AG08396 (cell line): ENCODE measurements at regions not wholly inside any gene's neighbourhood (a gene's known extent, or its start where the extent isn't known, plus 50 kb on each side); places are given as distances from the start of the nearest gene placed in this dataset.
"Not testable (repeated sequence)": the region's sequence is repeated elsewhere in the genome, so short reads cannot be mapped to it uniquely, and the experiment has no call there.

Experiments
- DNase-seq: peaks from one replicate; pipeline ENCODE4 v3.0.0; 2012; ENCODE audit warnings: low spot score, mixed read lengths

DNA sequence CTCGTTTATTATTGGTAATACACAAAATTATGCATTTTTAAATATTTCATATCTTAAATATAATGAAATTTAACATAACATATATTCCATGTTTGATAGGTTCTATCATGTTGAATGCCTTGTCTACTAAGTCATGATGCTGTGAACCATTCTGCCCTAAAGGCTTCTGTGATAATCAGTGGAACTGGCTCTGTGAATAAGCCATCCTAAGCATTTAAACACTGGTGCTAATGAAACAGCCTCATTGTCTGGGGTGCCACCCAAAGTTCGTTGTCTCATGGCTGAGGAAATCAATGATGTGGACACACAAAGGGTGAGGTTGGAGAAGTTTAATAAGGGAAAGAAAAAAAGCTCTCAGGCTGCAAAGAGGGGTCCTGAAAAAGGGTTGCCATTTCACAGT is 264.7 kb upstream of the ZRANB2 start:
- no peak for DNase-seq

GRCh38 chr1:71343686-71344416 is 263.0 kb upstream of the ZRANB2 start:
- DNase-seq = no peak

- DNase-seq = no peak
These were observed 258.4 kb upstream of the ZRANB2 start for GRCh38 chr1:71339238-71339637.

- no peak for DNase-seq
These were observed 250.2 kb upstream of the ZRANB2 start for GRCh38 chr1:71330991-71331390.

- DNase-seq = no peak
These were observed 243.9 kb upstream of the ZRANB2 start for GRCh38 chr1:71324671-71325267.

DNA sequence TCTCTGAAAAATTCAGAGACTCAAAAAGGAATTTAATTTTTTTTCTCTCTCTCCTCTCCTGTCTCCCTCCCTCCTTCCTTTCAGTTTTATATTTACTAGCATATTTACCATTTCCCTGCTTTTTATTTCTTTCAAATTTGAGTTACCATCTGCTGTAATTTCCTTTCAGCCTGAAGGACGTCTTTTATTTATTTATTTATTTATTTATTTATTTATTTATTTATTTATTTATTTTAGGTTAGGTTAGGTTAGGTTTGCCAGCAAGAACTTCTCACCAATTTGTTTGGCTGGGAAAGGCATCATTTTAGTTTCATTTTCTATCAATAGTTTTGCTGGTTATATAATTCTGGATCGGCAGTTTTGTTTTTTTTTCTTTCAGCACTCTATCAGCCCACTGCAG is 231.7 kb upstream of the ZRANB2 start:
- no peak for DNase-seq

GRCh38 chr1:71311376-71311775 is 230.5 kb upstream of the ZRANB2 start:
- no peak for DNase-seq

- no peak for DNase-seq
These were observed 226.6 kb upstream of the ZRANB2 start for GRCh38 chr1:71307451-71307850.

GRCh38 chr1:71304125-71304524 is 223.3 kb upstream of the ZRANB2 start:
- no peak for DNase-seq

DNA sequence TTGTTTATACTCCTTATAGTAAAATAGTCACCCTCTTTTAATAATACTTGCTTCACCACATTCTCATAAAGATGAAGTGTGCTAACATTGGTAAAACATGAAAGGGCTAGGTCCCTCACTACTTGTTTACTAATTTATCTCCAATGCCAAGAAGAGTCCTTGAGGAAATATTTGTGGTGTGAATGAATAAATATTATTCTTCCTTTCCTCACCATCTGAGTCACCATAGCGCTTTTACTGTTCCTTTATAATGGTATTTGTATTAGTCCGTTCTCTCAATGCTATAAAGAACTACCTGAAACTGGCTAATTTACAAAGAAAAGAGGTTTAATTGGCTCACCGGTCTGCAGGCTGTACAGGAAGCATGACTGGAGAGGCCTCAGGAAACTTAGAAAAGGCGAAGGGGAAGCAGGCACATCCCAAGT is 222.8 kb upstream of the ZRANB2 start:
- no peak for DNase-seq

DNA sequence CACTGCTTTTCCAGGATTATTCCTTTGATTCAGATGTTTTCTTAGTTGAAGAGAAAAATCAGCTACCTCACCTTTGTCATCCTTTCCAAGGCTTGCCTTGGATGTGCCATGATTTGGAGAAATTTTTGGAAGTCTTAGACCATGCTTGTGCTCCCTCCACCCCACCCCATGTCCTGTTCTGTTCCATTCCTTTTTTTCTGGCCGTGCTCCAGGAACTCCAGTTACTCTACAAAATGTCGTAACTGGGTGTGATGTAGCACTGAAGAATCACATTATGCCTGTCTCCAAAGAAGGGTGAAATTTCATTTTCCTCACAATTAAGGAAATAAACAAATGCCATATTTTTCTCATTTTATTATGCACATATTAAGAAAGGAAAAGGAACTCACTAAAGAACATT is 217.8 kb upstream of the ZRANB2 start:
- DNase-seq = no peak

GRCh38 chr1:71296551-71297134 is 215.8 kb upstream of the ZRANB2 start:
- no peak for DNase-seq

GRCh38 chr1:71295350-71295749 is 214.5 kb upstream of the ZRANB2 start:
- no peak for DNase-seq

DNA sequence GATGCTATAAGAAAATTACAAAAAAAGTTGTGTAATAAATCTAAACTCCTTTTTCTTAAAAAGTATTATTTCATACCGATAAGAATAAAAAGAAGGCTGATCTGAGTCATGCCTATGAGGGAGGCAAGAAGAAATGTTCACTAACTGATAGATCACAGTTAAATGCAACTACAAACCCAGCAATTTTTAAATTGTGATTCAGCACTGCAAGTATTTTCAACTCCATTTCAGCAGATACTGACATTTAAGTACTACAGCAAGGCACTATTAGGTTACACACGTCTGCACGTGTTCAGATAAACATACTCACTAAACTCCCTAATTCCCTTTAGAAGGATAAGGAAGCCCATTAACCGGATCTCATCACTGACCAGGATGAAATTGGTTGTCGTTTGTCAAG is 213.3 kb upstream of the ZRANB2 start:
- peak; percentile 23 for DNase-seq

GRCh38 chr1:71292203-71292602 is 211.4 kb upstream of the ZRANB2 start:
- no peak for DNase-seq

- not testable (repeated sequence) for DNase-seq
These were observed 209.8 kb upstream of the ZRANB2 start for GRCh38 chr1:71290506-71291237.

GRCh38 chr1:71285529-71285928 is 204.7 kb upstream of the ZRANB2 start:
- DNase-seq = no peak

DNA sequence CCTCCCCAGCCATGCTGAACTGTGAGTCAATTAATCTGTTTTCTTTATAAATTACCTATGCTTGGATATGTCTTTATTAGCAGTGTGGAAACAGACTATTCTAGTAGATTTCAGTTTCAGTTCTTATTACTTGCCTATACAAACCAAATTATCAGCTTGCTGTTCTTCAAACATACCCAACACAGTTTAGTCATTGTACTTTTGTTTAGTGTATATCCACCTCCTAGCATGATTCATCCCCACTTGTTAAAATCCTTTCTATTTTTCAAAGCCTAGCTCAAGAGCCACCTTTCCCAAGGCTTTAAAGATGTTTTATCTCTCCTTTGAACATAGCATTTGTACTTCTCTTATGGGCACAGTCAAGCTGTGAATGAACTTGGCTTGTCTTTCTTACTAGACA is 195.6 kb upstream of the ZRANB2 start:
- no peak for DNase-seq

DNA sequence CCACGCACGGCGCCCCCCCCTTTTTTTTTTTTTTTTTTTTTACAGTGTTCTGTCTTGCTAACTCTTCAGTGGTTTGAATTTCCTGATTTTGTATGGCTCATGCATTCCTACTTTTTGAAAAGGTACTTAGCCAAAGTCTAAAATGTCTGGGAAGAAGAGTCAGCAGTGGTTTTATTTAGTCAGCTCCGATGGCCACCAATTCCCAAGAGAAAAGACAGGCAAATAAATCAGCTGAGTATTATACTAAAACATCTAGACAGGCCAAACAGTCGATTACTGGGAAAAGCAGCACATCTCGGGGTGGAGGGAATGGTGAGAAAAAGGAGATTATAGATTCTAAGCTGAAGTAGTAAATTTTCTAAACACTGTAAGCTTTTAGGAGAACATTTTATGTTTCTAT is 192.5 kb upstream of the ZRANB2 start:
- DNase-seq = no peak

- no peak for DNase-seq
These were observed 189.6 kb upstream of the ZRANB2 start for GRCh38 chr1:71270394-71270915.

GRCh38 chr1:71269818-71270217 is 189.0 kb upstream of the ZRANB2 start:
- no peak for DNase-seq

- DNase-seq = no peak
These were observed 188.3 kb upstream of the ZRANB2 start for GRCh38 chr1:71269179-71269578.

DNA sequence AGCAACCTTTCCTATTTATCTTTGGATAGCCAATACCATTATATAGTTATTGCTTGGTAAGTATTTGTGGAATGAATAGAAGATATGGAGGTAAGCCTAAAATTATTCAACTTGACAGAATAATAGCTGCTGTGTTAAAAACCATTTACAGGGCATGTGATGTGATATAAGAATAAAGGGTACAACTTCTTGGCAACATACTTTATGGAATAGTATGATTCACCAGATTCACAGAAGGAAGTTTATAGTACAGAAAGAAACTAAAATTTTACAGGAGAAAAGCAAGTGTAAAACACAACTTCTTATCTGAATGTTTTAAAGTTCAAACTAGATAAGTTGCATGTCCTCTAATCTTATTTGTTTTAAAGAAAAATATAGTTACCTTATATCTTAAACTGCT is 186.4 kb upstream of the ZRANB2 start:
- no peak for DNase-seq
